GM21619 (cell line): ENCODE measurements at regions not wholly inside any gene's neighbourhood (a gene's known extent, or its start where the extent isn't known, plus 50 kb on each side); places are given as distances from the start of the nearest gene placed in this dataset.

Experiments used
- ATAC-seq: cut with Tn5 transposase; IDR thresholded peaks from one replicate; pipeline ENCODE4 v1.9.1; 2021; ENCODE audit not compliant: unreplicated experiment

DNA sequence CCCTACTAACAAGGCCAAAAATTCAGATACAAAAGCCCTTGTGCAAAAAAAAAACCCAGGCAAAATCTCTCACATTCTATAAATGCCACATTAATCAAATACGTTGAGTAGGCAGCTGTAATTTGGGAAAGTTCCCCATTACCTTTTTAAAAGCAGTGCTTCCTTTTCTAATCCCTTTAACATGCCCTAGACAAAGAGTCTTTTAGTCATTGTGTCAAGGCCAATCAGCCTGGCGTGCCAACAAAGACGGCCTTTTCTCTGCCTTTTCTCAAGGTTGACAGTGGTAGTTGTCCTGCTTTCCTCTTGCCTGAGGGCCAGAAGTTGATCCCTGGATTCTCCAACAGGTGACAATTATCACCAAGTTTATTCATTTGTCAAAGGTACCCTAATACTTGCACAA lies 62.5 kb upstream of the METAP2 start:
- ATAC-seq: no peak

DNA sequence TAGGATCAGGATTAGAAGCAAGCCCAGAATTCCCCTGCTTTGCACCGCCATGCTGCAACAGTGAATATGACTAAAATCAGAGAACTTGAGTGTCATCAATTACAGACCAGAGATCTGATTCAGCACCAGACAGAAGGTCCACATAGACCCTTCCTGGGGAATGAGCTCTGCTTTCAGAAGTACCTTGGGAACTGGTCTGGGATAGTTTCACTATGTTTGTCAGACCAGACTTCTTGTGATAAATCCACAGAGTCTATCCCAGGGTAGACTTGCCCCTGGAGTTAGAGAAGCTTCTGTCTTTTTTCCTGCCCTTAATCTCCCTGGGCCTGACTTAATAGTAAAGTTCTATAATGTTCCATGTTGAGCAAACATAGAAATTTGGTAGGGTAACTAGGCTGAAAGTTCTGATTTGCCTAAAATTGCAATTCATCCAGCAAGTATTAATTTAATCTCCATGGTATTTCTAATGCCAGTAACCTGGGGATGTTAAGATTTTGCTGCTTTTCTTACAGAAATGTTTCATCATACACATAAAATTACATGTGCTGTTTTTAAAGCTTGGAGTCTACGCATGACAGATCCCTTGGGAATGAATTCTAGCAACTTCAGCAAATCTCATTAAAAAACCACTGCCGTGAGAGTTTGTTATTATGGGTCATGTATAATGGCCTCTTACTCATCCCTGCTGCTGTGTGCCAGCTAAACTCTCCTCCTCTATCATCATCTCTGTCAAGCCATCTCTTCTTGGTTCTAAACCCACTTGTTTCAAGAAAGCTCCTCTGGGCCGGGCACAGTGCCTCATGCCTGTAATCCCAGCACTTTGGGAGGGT lies 61.3 kb upstream of the METAP2 start:
- no peak for ATAC-seq

GRCh38 chr12:95413576-95413975 lies 60.4 kb upstream of the METAP2 start:
- ATAC-seq: no peak

- no peak for ATAC-seq
Measured at GRCh38 chr12:95415451-95415850, 58.5 kb upstream of the METAP2 start.

DNA sequence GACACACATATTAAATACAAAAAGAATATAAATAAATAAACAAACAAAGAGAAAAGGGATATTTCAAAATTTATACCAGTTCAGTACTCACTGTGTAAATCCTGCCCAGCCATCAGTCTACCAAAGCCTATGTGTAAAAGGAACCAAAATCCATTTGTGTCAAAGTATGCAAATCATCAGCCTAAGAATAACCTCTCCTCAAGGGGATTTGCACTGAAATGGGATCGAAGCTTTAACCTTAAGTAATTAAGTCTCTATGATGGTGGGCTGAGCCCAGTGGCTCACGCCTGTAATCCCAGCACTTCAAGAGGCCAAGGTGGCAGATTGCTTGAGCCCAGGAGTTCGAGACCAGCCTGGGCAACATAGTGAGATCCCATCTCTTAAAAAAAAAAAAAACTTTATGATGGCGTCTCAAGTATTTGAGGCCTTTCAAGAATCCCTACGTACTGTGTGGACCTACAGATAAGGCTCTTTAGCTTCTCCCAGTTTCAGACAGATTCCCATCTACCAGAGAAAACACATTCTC lies 57.8 kb upstream of the METAP2 start:
- ATAC-seq: no peak

- no peak for ATAC-seq
Measured at GRCh38 chr12:95417372-95417771, 56.6 kb upstream of the METAP2 start.

DNA sequence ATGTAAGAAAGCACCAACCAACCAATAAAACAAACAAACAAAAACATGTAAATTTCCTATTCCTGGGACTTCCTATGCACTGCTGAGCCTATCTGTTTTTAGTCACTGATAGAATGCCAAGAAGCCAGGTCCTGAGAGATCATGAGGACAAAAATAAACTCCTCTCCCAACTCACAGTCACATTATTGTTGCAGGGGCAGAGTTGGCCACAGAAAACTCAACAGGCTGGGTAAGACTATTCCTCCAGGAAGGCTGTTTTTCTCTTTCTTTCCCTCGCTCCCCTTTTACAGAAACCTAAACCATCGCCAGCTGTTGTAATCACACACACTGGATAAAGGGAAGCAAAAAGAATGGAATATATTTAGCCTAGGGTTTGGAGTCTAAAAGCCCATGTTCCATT lies 55.8 kb upstream of the METAP2 start:
- no peak for ATAC-seq
